AG04450 (cell line): ENCODE measurements at regions not wholly inside any gene's neighbourhood (a gene's known extent, or its start where the extent isn't known, plus 50 kb on each side); places are given as distances from the start of the nearest gene placed in this dataset.

Source experiments
- CTCF ChIA-PET: fragments of 300-600, 350-600 bp; formaldehyde crosslinking; extraction: SDS; loops from one replicate; lab custom pipeline; 2022; ENCODE audit warnings: antibody characterized with exemption, inconsistent platforms; lab: Charles Lee
- POLR2A ChIA-PET: fragments of 350-600 bp; formaldehyde crosslinking; extraction: SDS; loops from one replicate; lab custom pipeline; 2021; ENCODE audit warnings: antibody characterized with exemption, inconsistent platforms; lab: Yijun Ruan, JAX
- DNase-seq: peaks from one replicate; pipeline ENCODE4 v3.0.0-alpha.2; 2011; ENCODE audit warnings: low read depth, low spot score
- H3K27ac ChIP-seq: one replicate; pipeline ENCODE4 v1.5.1; 2012; ENCODE audit warnings: low read depth, low read length, control low read depth
- H3K27me3 ChIP-seq: one replicate; pipeline ENCODE4 v1.6.0; 2012; ENCODE audit warnings: low read length; ENCODE audit not compliant: control insufficient read depth, insufficient read depth
- H3K4me3 ChIP-seq: 2 replicates; pipeline ENCODE4 v1.5.1; 2011; ENCODE audit warnings: mild to moderate bottlenecking, low read depth, low read length, control low read depth
- H3K9me3 ChIP-seq: 2 replicates; pipeline ENCODE4 v1.5.1; 2012; ENCODE audit warnings: low read length; ENCODE audit not compliant: control insufficient read depth, insufficient read depth
- TF ChIP-seq, protein P1 (sequence below): IDR thresholded peaks from 2 replicates; pipeline ENCODE4 v1.5.1; 2011; ENCODE audit warnings: low read depth, low read length, control low read depth, inconsistent platforms

DNA sequence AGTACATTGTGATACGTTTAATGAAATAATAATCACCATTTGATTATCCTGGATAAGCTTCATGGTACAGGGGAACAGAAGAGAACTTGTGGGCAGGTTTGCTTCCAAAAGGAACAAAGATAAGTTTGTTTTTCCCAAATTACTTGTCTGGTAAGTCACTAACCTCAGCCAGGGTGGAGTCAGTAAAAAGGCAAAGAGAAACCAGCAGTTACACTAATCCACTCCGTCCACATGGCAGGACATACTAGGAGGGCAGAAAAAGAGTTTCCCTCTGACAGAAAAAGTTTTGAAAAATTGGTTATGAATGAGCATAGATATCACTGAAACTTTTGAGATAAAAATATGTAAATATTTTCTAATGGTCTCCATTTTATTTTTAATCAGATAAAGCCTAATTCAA lies 285.9 kb downstream of the IL15 start:
- Histone ChIP-seq H3K4me3 (no peak overlapping the region), H3K27me3 (no peaks in the 10 kb centered on the region), H3K9me3 (no peaks in the 10 kb centered on the region), H3K27ac (no peak overlapping the region)
- TF ChIP-seq, protein P1, sequence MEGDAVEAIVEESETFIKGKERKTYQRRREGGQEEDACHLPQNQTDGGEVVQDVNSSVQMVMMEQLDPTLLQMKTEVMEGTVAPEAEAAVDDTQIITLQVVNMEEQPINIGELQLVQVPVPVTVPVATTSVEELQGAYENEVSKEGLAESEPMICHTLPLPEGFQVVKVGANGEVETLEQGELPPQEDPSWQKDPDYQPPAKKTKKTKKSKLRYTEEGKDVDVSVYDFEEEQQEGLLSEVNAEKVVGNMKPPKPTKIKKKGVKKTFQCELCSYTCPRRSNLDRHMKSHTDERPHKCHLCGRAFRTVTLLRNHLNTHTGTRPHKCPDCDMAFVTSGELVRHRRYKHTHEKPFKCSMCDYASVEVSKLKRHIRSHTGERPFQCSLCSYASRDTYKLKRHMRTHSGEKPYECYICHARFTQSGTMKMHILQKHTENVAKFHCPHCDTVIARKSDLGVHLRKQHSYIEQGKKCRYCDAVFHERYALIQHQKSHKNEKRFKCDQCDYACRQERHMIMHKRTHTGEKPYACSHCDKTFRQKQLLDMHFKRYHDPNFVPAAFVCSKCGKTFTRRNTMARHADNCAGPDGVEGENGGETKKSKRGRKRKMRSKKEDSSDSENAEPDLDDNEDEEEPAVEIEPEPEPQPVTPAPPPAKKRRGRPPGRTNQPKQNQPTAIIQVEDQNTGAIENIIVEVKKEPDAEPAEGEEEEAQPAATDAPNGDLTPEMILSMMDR, result no peak
- ChIA-PET CTCF (interaction anchor here (0.6 kb wide), 1 partner anchor 764 kb away, joined by 4 read pairs; no protein-coding TSS in a partner anchor), POLR2A (no interaction called here)
- DNase-seq, result no peak

DNA sequence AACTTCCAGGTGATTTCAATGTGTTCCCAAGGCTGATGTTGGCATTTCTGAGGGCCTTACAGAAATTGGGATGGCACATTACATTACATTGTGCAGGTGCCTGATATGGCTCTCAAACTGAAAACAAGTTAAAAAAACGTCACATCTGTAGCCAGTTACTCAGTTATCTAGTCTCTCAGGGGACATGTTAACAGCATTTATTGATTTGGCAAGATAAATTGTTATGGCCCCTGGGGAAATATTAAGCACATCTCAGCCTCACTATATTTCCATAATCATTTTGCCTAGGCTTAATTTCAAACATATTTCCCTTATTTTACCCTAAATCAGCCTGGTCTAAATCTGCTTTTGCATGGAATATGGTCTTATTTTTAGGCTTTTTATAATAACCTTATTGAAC lies 290.0 kb downstream of the IL15 start:
- Histone ChIP-seq H3K27me3 (no peaks in the 10 kb centered on the region), H3K9me3 (no peaks in the 10 kb centered on the region), H3K27ac (no peak overlapping the region), H3K4me3 (no peak overlapping the region)
- ChIA-PET CTCF (no interaction called here), POLR2A (no interaction called here)
- TF ChIP-seq, protein P1, result no peak
- DNase-seq, result no peak

DNA sequence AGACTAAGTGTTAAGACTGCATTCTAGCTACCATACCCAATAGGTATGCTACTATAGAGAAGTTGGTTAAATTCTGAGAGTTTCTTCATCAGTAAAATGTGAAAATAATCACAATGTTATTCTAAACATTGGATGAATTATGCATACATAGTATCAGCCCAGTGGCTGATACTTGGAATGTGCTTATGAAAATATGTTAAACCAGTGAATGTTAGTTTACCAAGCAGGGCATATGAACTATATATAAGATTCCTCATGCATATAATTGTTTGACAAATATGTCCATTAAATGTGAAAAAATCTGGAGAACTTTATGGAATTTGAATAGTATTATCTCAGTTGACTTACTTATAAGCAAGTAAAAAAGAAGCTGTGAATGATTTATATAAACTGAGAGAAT lies 296.1 kb downstream of the IL15 start:
- TF ChIP-seq, protein P1, result no peak
- Histone ChIP-seq H3K27me3 (no peaks in the 10 kb centered on the region), H3K4me3 (no peak overlapping the region), H3K9me3 (no peaks in the 10 kb centered on the region), H3K27ac (no peak overlapping the region)
- ChIA-PET CTCF (no interaction called here), POLR2A (no interaction called here)
- no peak for DNase-seq

DNA sequence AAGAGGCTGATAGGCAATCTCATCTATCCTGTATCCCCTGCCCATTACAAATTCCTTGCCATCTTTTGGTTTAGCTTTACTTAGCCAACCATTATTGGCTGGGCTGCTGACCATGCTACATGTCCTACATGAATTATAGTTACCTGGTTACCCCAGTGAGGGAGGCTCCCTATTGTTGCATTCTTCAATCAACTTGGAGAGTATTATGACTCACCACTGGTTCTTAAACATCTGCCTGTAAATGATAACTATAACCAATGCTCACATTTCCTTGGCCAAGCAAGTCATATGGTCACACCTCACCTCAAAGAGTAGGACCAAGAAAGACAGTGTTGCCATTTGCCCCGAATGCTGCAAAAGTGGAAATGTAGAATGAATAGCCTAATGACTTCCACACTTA lies 297.6 kb downstream of the IL15 start:
- Histone ChIP-seq H3K27ac (no peak overlapping the region), H3K4me3 (no peak overlapping the region), H3K9me3 (peaks cover 7% of the 10 kb centered on the region; the same call in 1 of the 2 replicates), H3K27me3 (no peaks in the 10 kb centered on the region)
- TF ChIP-seq, protein P1, result no peak
- no peak for DNase-seq
- ChIA-PET CTCF (no interaction called here), POLR2A (no interaction called here)

DNA sequence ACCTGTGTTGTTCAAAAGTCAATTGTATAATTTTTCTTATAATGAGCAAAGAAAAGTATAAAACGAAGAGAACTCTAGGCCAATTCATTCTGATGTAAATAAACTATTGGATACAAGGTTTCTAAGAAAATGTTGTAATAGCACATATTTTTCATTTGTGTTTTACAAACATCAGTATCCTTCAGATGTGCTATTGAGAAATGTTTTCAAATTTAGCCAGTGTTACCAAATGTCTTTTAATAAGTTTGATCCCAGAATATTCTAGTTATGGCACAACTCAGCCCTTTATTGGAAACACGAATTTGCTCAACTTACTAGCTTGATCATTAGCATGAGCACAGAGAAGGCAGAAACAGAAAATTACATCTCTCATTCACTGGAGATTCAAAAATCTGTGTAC lies 319.3 kb downstream of the IL15 start:
- Histone ChIP-seq H3K27ac (no peak overlapping the region), H3K27me3 (no peaks in the 10 kb centered on the region), H3K9me3 (no peaks in the 10 kb centered on the region), H3K4me3 (no peak overlapping the region)
- TF ChIP-seq, protein P1, result no peak
- ChIA-PET CTCF (no interaction called here), POLR2A (no interaction called here)
- DNase-seq, result no peak
